GM12878 (cell line): ENCODE measurements at regions not wholly inside any gene's neighbourhood (a gene's known extent, or its start where the extent isn't known, plus 50 kb on each side); places are given as distances from the start of the nearest gene placed in this dataset.

Experiments
- ATAC-seq: fragments of 200-7000 bp; cut with Tn5 transposase; 3 replicates; pipeline ENCODE4 v1.9.1; 2020; ENCODE audit warnings: mild to moderate bottlenecking, moderate library complexity
- BruUV-seq: library from RNA; stranded (reverse); fragments of 400-500 nt; replicated peaks from 2 replicates; lab custom pipeline; 2021; lab: Mats Ljungman, UMichigan
- CTCF ChIA-PET: fragments of 300-600 bp; sonication (Branson Sonifier 250); formaldehyde crosslinking; extraction: SDS; loops from one replicate; lab custom pipeline; 2021; ENCODE audit warnings: inconsistent platforms; lab: Yijun Ruan, JAX
- POLR2A ChIA-PET: fragments of 350-600 bp; formaldehyde crosslinking; extraction: SDS; loops from one replicate; lab custom pipeline; 2021; ENCODE audit warnings: inconsistent platforms; lab: Charles Lee
- RAD21 ChIA-PET: fragments of 300-600 bp; sonication (Branson Sonifier 250); formaldehyde crosslinking; loops from one replicate; lab custom pipeline; 2023; ENCODE audit warnings: antibody characterized with exemption; ENCODE audit not compliant: unreplicated experiment; lab: Charles Lee
- SMC1A ChIA-PET: fragments of 300-600 bp; sonication (Branson Sonifier 250); formaldehyde crosslinking; loops from one replicate; lab custom pipeline; 2023; ENCODE audit not compliant: unreplicated experiment, uncharacterized antibody; lab: Charles Lee
- DNase-seq: peaks from one replicate; pipeline ENCODE4 v3.0.0-alpha.2; 2011; ENCODE audit warnings: low read depth, low spot score
- FAIRE-seq: peaks from 3 replicates; lab custom pipeline; 2011; peaks lifted over from hg19 to GRCh38; lab: Jason Lieb, UNC
- H2AFZ ChIP-seq: 2 replicates; pipeline ENCODE4 v1.6.0; 2011; ENCODE audit warnings: low read depth, low read length, control low read depth; ENCODE audit not compliant: control insufficient read depth
- H3K27ac ChIP-seq: 2 replicates; pipeline ENCODE4 v1.5.1; 2011; ENCODE audit warnings: control low read depth; ENCODE audit not compliant: control insufficient read depth, insufficient read depth
- H3K27me3 ChIP-seq, 2 experiments: replicated peaks in 1 of 2; 2 replicates each; pipeline versions ENCODE4 v1.6.0 to v1.6.1; 2011; ENCODE audit warnings: low read length in 1 of 2; ENCODE audit not compliant: control insufficient read depth in 2 of 2, insufficient read depth in 2 of 2
- H3K36me3 ChIP-seq, 2 experiments: 2 replicates each; pipeline ENCODE4 v1.5.1; 2011; ENCODE audit warnings: low read length in 1 of 2; ENCODE audit not compliant: control insufficient read depth in 2 of 2, insufficient read depth in 2 of 2
- H3K4me1 ChIP-seq: 2 replicates; pipeline ENCODE4 v1.6.1; 2011; ENCODE audit warnings: mild to moderate bottlenecking, low read length, moderate library complexity, mixed read lengths; ENCODE audit not compliant: control insufficient read depth, insufficient read depth
- H3K4me2 ChIP-seq: 2 replicates; pipeline ENCODE4 v1.6.0; 2011; ENCODE audit warnings: control low read depth; ENCODE audit not compliant: control insufficient read depth, insufficient read depth
- H3K4me3 ChIP-seq: fragments of 200-600 bp; sonication (generic); 2 replicates; pipeline ENCODE4 v1.5.1; 2016
- H3K79me2 ChIP-seq: 2 replicates; pipeline ENCODE4 v1.6.0; 2011; ENCODE audit warnings: low read length; ENCODE audit not compliant: control insufficient read depth, insufficient read depth
- H3K9ac ChIP-seq: 2 replicates; pipeline ENCODE4 v1.8.0; 2011; ENCODE audit warnings: low read length, control low read depth, mixed read lengths; ENCODE audit not compliant: control insufficient read depth, insufficient read depth
- H3K9me3 ChIP-seq: replicated peaks from 3 replicates; pipeline ENCODE4 v1.5.1; 2011; ENCODE audit warnings: mild to moderate bottlenecking, low read length; ENCODE audit not compliant: control insufficient read depth, insufficient read depth
- H4K20me1 ChIP-seq: 2 replicates; pipeline ENCODE4 v1.6.0; 2011; ENCODE audit not compliant: control insufficient read depth, insufficient read depth
- BACH1 ChIP-seq: fragments of 450-650 bp; IDR thresholded peaks from 2 replicates; pipeline ENCODE4 v1.6.1; 2017; ENCODE audit warnings: mild to moderate bottlenecking, borderline replicate concordance
- BCL3 ChIP-seq: IDR thresholded peaks from 2 replicates; pipeline ENCODE4 v1.6.1; 2011; ENCODE audit warnings: borderline replicate concordance, low read depth, mild to moderate bottlenecking, moderate library complexity, low read length; ENCODE audit not compliant: insufficient read depth, poor library complexity, severe bottlenecking
- MEF2B ChIP-seq: fragments of 450-650 bp; IDR thresholded peaks from 2 replicates; pipeline ENCODE4 v1.6.1; 2018; ENCODE audit warnings: mild to moderate bottlenecking, moderate library complexity; ENCODE audit not compliant: partially characterized antibody, poor library complexity, severe bottlenecking
- MXI1 ChIP-seq: fragments of 150-350 bp; IDR thresholded peaks from 2 replicates; pipeline ENCODE4 v1.6.1; 2011; ENCODE audit warnings: low read depth, mild to moderate bottlenecking, inconsistent platforms, low read length, improper control_type of control experiment
- NFYA ChIP-seq: IDR thresholded peaks from 2 replicates; pipeline ENCODE4 v1.6.1; 2011; ENCODE audit warnings: low read depth, mild to moderate bottlenecking, low read length, improper control_type of control experiment, borderline replicate concordance
- RAD21 ChIP-seq: IDR thresholded peaks from 2 replicates; pipeline ENCODE4 v1.6.1; 2011; ENCODE audit warnings: mild to moderate bottlenecking, low read depth, low read length, moderate library complexity; ENCODE audit not compliant: insufficient read depth
- SMAD1 ChIP-seq: fragments of 450-650 bp; IDR thresholded peaks from 2 replicates; pipeline ENCODE4 v1.6.1; 2018; ENCODE audit warnings: mild to moderate bottlenecking, low read depth; ENCODE audit not compliant: partially characterized antibody
- ZBED1 ChIP-seq: IDR thresholded peaks from 2 replicates; pipeline ENCODE4 v1.6.1; 2016; ENCODE audit warnings: borderline replicate concordance
- ZNF217 ChIP-seq: fragments of 450-650 bp; IDR thresholded peaks from 2 replicates; pipeline ENCODE4 v1.6.1; 2017; ENCODE audit warnings: antibody characterized with exemption, mild to moderate bottlenecking
- ZNF592 ChIP-seq: fragments of 450-650 bp; IDR thresholded peaks from 2 replicates; pipeline ENCODE4 v1.6.1; 2017; ENCODE audit warnings: mild to moderate bottlenecking, moderate library complexity
- in situ Hi-C: fragments of 300-500 bp; cut with MboI; formaldehyde crosslinking; loops from 9 replicates; pipeline ENCODE4 v1.14.3; 2018; ENCODE audit warnings: mixed read lengths
- intact Hi-C: fragments of 100-400 bp; cut with micrococcal nuclease; formaldehyde crosslinking; loops from one replicate; pipeline ENCODE4 v1.14.2; 2022; ENCODE audit not compliant: unreplicated experiment

- TF ChIP-seq ZNF217 (no peak), SMAD1 (no peak), RAD21 (no peak), ZBED1 (no peak), ZNF592 (no peak), MXI1 (no peak), NFYA (no peak), BCL3 (no peak), MEF2B (no peak), BACH1 (no peak)
- no peak overlapping the region for H2AFZ ChIP-seq
- RAD21 ChIA-PET = no interaction called here
- no peaks in the 10 kb centered on the region for H3K79me2 ChIP-seq
- no peak overlapping the region for H3K27ac ChIP-seq
- in situ Hi-C loops = no loop called here
- no peaks in the 10 kb centered on the region for H3K36me3 ChIP-seq
- H4K20me1 ChIP-seq = no peaks in the 10 kb centered on the region
- H3K4me1 ChIP-seq = no peaks in the 10 kb centered on the region
- FAIRE-seq (no peak), DNase-seq (no peak), ATAC-seq (no peak)
- no peaks in the 10 kb centered on the region for H3K27me3 ChIP-seq
- POLR2A ChIA-PET = no interaction called here
- no TSS peak for BruUV-seq
- no peak overlapping the region for H3K4me3 ChIP-seq
- no peaks in the 10 kb centered on the region for H3K9me3 ChIP-seq
- intact Hi-C loops = no loop called here
- H3K9ac ChIP-seq = no peak overlapping the region
- SMC1A ChIA-PET = no interaction called here
- no peak overlapping the region for H3K4me2 ChIP-seq
- CTCF ChIA-PET = no interaction called here
These were observed 491.7 kb downstream of the PRR16 start for GRCh38 chr5:120955795-120956194.
